ENCODE measurements at regions not wholly inside any gene's neighbourhood (a gene's known extent, or its start where the extent isn't known, plus 50 kb on each side); places are given as distances from the start of the nearest gene placed in this dataset.

DNA sequence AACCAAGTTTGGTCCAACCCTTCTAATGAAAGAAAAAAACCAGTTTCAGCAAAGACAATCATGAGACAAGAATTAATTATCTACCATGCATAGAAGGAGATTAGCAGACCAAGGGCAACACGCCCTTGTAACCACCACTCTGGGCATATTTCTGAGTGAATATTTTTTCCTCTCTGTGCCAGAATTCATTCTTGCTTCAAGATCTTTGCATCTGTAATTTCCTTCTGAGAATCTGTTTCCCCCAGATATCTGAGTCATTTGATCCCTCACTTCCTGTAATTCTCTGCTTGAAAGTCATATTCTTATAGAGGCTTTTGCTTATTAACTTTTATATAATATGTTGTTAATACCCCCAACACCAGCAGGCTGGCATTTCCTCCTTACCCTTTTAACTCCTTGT is 243.7 kb downstream of the SLC16A7 start:
- H3K27me3 Mint-ChIP-seq (ENCODE audit: low read depth) = peaks cover 9% of the 10 kb centered on the region
- no peak overlapping the region for H3K4me3 Mint-ChIP-seq
- no peak for DNase-seq
- no peak overlapping the region for H3K27ac Mint-ChIP-seq
- no peaks in the 10 kb centered on the region for H3K36me3 Mint-ChIP-seq (ENCODE audit: insufficient read depth in 2 of 2)
- H3K4me1 Mint-ChIP-seq (ENCODE audit: low read depth) = no peaks in the 10 kb centered on the region
- ATAC-seq (replicated peaks in 1 of 2) = no peak
- no peaks in the 10 kb centered on the region for H3K9me3 Mint-ChIP-seq

- peaks cover 19% of the 10 kb centered on the region for H3K27me3 Mint-ChIP-seq (ENCODE audit: low read depth)
- no peak overlapping the region for H3K4me3 Mint-ChIP-seq
- no peak for DNase-seq
- ATAC-seq (replicated peaks in 1 of 2) = no peak
- H3K36me3 Mint-ChIP-seq (ENCODE audit: insufficient read depth in 2 of 2) = no peaks in the 10 kb centered on the region
- H3K4me1 Mint-ChIP-seq (ENCODE audit: low read depth) = no peaks in the 10 kb centered on the region
- H3K27ac Mint-ChIP-seq = no peak overlapping the region
- H3K9me3 Mint-ChIP-seq = no peaks in the 10 kb centered on the region
Observed at GRCh38 chr12:59843260-59843843, 247.5 kb downstream of the SLC16A7 start.

GRCh38 chr12:59844750-59845149 is 248.9 kb downstream of the SLC16A7 start:
- H3K4me3 Mint-ChIP-seq = no peak overlapping the region
- no peaks in the 10 kb centered on the region for H3K36me3 Mint-ChIP-seq (ENCODE audit: insufficient read depth in 2 of 2)
- DNase-seq = no peak
- no peak for ATAC-seq (replicated peaks in 1 of 2)
- no peak overlapping the region for H3K27ac Mint-ChIP-seq
- no peaks in the 10 kb centered on the region for H3K9me3 Mint-ChIP-seq
- peaks cover 10% of the 10 kb centered on the region for H3K27me3 Mint-ChIP-seq (ENCODE audit: low read depth)
- H3K4me1 Mint-ChIP-seq (ENCODE audit: low read depth) = no peaks in the 10 kb centered on the region

- Mint-ChIP-seq H3K27me3 (ENCODE audit: low read depth) (peaks cover 10% of the 10 kb centered on the region), H3K27ac (no peak overlapping the region), H3K36me3 (ENCODE audit: insufficient read depth in 2 of 2) (no peaks in the 10 kb centered on the region), H3K4me1 (ENCODE audit: low read depth) (no peaks in the 10 kb centered on the region), H3K4me3 (no peak overlapping the region), H3K9me3 (no peaks in the 10 kb centered on the region)
- DNase-seq (no peak), ATAC-seq (replicated peaks in 1 of 2) (no peak)
Observed at GRCh38 chr12:59845293-59845692, 249.5 kb downstream of the SLC16A7 start.

DNA sequence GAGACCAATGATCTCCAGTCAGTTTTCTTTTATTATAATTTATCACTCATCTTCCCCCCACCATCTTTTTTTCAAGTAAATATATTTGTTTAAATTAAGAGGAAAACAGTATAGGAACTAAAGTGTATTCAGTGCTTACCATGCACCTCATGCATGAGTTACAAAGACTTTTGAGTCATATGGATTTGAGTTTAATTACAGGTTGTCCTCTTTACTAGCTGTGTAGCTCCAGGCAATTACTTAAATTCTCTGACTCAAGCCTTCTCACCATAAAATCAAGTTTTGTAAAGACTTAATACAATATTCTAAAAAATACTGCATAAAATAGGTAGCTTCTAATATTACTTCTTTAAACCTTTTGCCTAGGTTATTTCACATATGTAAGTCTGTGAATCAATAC is 251.3 kb downstream of the SLC16A7 start:
- H3K27ac Mint-ChIP-seq = no peak overlapping the region
- ATAC-seq (replicated peaks in 1 of 2) (no peak), DNase-seq (no peak)
- H3K27me3 Mint-ChIP-seq (ENCODE audit: low read depth) = peaks cover 10% of the 10 kb centered on the region
- peaks cover 0 to 2% of the 10 kb centered on the region in 2 donors for H3K9me3 Mint-ChIP-seq
- no peak overlapping the region for H3K4me3 Mint-ChIP-seq
- H3K36me3 Mint-ChIP-seq (ENCODE audit: insufficient read depth in 2 of 2) = no peaks in the 10 kb centered on the region
- no peaks in the 10 kb centered on the region for H3K4me1 Mint-ChIP-seq (ENCODE audit: low read depth)

DNA sequence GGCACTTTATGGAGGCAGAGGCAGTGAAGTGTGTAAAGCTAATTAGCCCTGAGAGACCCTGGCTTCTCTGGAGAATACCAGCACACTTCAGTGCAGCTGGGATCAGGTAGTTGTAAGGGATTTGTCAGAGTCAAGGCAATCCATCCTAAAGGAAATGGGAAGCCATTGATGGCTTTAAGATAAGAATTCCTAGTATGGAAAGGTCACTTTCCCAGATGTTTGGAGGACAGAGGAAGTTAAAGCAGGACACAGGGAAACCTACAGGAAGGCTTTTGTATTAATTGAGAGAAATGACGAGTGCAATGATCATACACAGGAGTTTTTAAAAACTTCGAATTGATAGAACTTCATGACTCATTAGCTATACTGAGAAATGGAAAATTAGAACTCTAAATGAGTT is 254.4 kb downstream of the SLC16A7 start:
- Mint-ChIP-seq H3K27ac (no peak overlapping the region), H3K9me3 (peaks cover 0 to 2% of the 10 kb centered on the region in 2 donors)

GRCh38 chr12:59858508-59859170 is 262.8 kb downstream of the SLC16A7 start:
- Mint-ChIP-seq H3K36me3 (ENCODE audit: insufficient read depth in 2 of 2) (peaks cover 0 to 1% of the 10 kb centered on the region in 2 donors), H3K9me3 (peaks cover 0 to 4% of the 10 kb centered on the region in 2 donors), H3K4me3 (no peak overlapping the region), H3K27me3 (ENCODE audit: low read depth) (no peaks in the 10 kb centered on the region), H3K27ac (no peak overlapping the region), H3K4me1 (ENCODE audit: low read depth) (no peaks in the 10 kb centered on the region)
- no peak for ATAC-seq (replicated peaks in 1 of 2)
- DNase-seq = no peak

More for the DNA sequence above, 254.4 kb downstream of the SLC16A7 start:
- DNase-seq (no peak), ATAC-seq (replicated peaks in 1 of 2) (no peak)
- Mint-ChIP-seq H3K36me3 (ENCODE audit: insufficient read depth in 2 of 2) (no peaks in the 10 kb centered on the region), H3K27me3 (ENCODE audit: low read depth) (peaks cover 3% of the 10 kb centered on the region), H3K4me1 (ENCODE audit: low read depth) (no peaks in the 10 kb centered on the region), H3K4me3 (no peak overlapping the region)

- Mint-ChIP-seq H3K27ac (no peak overlapping the region), H3K9me3 (peaks cover 0 to 6% of the 10 kb centered on the region in 2 donors), H3K4me3 (no peak overlapping the region), H3K36me3 (ENCODE audit: insufficient read depth in 2 of 2) (peaks cover 0 to 1% of the 10 kb centered on the region in 2 donors), H3K4me1 (ENCODE audit: low read depth) (no peaks in the 10 kb centered on the region), H3K27me3 (ENCODE audit: low read depth) (no peaks in the 10 kb centered on the region)
- DNase-seq (no peak), ATAC-seq (replicated peaks in 1 of 2) (no peak)
Observed at GRCh38 chr12:59859171-59859510, 263.3 kb downstream of the SLC16A7 start.

DNA sequence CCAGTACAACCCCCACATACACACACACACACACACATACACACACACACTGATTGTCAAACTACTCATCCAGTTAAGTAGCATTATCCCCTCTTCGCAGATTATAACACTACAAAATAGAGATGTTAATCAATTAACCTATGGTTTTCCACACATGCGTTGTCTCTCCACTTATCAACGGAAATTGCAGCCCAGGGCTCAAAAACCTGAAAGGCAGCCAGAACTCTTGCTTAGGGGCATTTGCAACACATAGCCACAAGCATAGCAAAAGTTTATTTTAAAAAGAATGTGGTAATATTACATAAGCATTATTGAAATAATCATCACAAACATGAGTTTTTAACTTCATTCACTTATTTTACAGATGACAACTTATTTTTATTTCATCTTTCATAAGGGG is 265.8 kb downstream of the SLC16A7 start:
- no peak for DNase-seq

DNA sequence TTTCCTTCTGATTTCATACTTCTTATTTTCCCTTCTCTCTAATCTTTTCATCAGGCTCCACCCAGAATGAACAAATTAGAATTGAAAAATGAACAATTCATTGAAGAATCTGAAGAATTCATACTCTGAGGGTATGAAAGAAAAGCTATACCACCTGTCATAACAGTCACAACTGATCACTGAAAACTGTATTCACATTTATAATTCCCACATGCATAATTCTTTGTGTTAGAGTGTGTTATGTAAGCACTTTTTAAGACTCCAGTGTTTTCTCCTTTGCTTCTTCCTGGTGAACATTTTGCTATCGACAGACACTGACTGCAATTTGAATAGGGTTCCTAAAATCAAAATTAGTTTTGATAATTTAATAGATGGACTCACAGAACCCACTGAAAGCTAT is 271.2 kb downstream of the SLC16A7 start:
- no peaks in the 10 kb centered on the region for H3K27me3 Mint-ChIP-seq (ENCODE audit: low read depth)
- H3K9me3 Mint-ChIP-seq = peaks cover 1 to 2% of the 10 kb centered on the region in 2 donors
- no peaks in the 10 kb centered on the region for H3K4me1 Mint-ChIP-seq (ENCODE audit: low read depth)
- no peak overlapping the region for H3K27ac Mint-ChIP-seq
- no peaks in the 10 kb centered on the region for H3K36me3 Mint-ChIP-seq (ENCODE audit: insufficient read depth in 2 of 2)
- no peak for ATAC-seq (replicated peaks in 1 of 2)
- DNase-seq = no peak
- no peak overlapping the region for H3K4me3 Mint-ChIP-seq

More for the DNA sequence above, 265.8 kb downstream of the SLC16A7 start:
- Mint-ChIP-seq H3K36me3 (ENCODE audit: insufficient read depth in 2 of 2) (peaks cover 0 to 1% of the 10 kb centered on the region in 2 donors), H3K4me1 (ENCODE audit: low read depth) (no peaks in the 10 kb centered on the region), H3K4me3 (no peak overlapping the region), H3K27me3 (ENCODE audit: low read depth) (no peaks in the 10 kb centered on the region), H3K27ac (no peak overlapping the region), H3K9me3 (peaks cover 0 to 3% of the 10 kb centered on the region in 2 donors)
- no peak for ATAC-seq (replicated peaks in 1 of 2)

- Mint-ChIP-seq H3K27ac (no peak overlapping the region), H3K9me3 (peaks cover 1 to 2% of the 10 kb centered on the region in 2 donors), H3K4me3 (no peak overlapping the region), H3K27me3 (ENCODE audit: low read depth) (no peaks in the 10 kb centered on the region), H3K4me1 (ENCODE audit: low read depth) (no peaks in the 10 kb centered on the region), H3K36me3 (ENCODE audit: insufficient read depth in 2 of 2) (no peaks in the 10 kb centered on the region)
- no peak for DNase-seq
- ATAC-seq (replicated peaks in 1 of 2) = no peak
Observed at GRCh38 chr12:59867689-59868088, 271.9 kb downstream of the SLC16A7 start.

DNA sequence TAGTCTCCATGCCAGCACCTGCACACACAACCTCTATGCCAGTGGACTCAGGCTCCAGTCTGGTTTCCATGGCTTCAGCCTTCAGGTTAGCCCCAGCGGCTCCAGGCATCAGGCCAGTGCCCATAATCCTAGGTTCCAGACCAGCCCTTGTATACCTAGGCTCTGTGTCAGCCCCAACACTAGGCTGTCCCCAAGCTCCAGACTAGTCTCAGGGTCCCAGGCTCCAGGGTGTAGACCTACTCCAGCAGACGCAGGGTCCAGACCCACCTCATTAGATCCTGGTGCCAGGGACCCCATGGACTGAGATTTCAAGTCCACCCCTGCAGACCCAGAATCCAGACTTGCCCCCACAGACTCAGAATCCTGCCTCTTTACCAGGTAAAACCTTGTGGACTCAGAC is 275.9 kb downstream of the SLC16A7 start:
- peaks cover 0 to 3% of the 10 kb centered on the region in 2 donors for H3K9me3 Mint-ChIP-seq
- no peak overlapping the region for H3K4me3 Mint-ChIP-seq
- DNase-seq (no peak), ATAC-seq (replicated peaks in 1 of 2) (no peak)
- H3K27me3 Mint-ChIP-seq (ENCODE audit: low read depth) = no peaks in the 10 kb centered on the region
- no peak overlapping the region for H3K27ac Mint-ChIP-seq
- no peaks in the 10 kb centered on the region for H3K36me3 Mint-ChIP-seq (ENCODE audit: insufficient read depth in 2 of 2)
- H3K4me1 Mint-ChIP-seq (ENCODE audit: low read depth) = no peaks in the 10 kb centered on the region

GRCh38 chr12:59873136-59873535 is 277.3 kb downstream of the SLC16A7 start:
- DNase-seq = no peak
- H3K27me3 Mint-ChIP-seq (ENCODE audit: low read depth) = no peaks in the 10 kb centered on the region

GRCh38 chr12:59874781-59875180 is 279.0 kb downstream of the SLC16A7 start:
- no peaks in the 10 kb centered on the region for H3K36me3 Mint-ChIP-seq (ENCODE audit: insufficient read depth in 2 of 2)
- no peak for ATAC-seq (replicated peaks in 1 of 2)
- no peak for DNase-seq
- no peaks in the 10 kb centered on the region for H3K4me1 Mint-ChIP-seq (ENCODE audit: low read depth)
- peaks cover 0 to 3% of the 10 kb centered on the region in 2 donors for H3K9me3 Mint-ChIP-seq
- H3K27ac Mint-ChIP-seq = no peak overlapping the region
- H3K4me3 Mint-ChIP-seq = no peak overlapping the region
- no peaks in the 10 kb centered on the region for H3K27me3 Mint-ChIP-seq (ENCODE audit: low read depth)

More at GRCh38 chr12:59873136-59873535, 277.3 kb downstream of the SLC16A7 start:
- Mint-ChIP-seq H3K4me1 (ENCODE audit: low read depth) (no peaks in the 10 kb centered on the region), H3K4me3 (no peak overlapping the region), H3K9me3 (peaks cover 0 to 3% of the 10 kb centered on the region in 2 donors), H3K27ac (no peak overlapping the region), H3K36me3 (ENCODE audit: insufficient read depth in 2 of 2) (no peaks in the 10 kb centered on the region)
- no peak for ATAC-seq (replicated peaks in 1 of 2)

All from activated T-cell treated with anti-CD3 and anti-CD28 coated beads, Interleukin-2, amount 50 U/mL, for 72 hours (primary cell).